Stimulated activated CD4-positive, alpha-beta T cell treated with anti-CD3 and anti-CD28 coated beads, Interleukin-1b, Interleukin-23, amount 100 ng/mL, for 24 hours (primary cell): ENCODE measurements at regions not wholly inside any gene's neighbourhood (a gene's known extent, or its start where the extent isn't known, plus 50 kb on each side); places are given as distances from the start of the nearest gene placed in this dataset.

ENCODE experiments used
- DNase-seq, 4 experiments: peaks; one replicate each; pipeline ENCODE4 v3.0.0-alpha.2; 2020; ENCODE audit warnings: low read depth in 4 of 4, low spot score in 1 of 4

DNA sequence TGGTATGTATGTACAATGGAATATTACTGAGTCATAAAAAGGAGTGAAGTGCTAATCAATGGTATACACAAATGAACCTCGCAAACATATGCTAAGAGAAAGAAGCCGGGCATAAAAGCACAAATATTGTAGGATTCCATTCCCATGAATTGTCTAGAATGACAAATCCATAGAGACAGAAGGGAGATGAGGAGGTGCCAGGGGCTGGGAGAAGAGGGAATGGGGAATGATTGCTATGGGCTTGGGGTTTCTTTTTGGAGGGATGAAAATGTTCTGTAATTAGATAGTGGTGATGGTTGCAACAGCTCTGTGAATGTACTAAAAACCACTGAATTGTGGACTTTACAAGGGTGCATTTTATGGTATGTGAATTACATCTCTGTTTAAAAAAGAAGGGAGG is 73.5 kb downstream of the GLI2 start:
- no peak for DNase-seq

DNA sequence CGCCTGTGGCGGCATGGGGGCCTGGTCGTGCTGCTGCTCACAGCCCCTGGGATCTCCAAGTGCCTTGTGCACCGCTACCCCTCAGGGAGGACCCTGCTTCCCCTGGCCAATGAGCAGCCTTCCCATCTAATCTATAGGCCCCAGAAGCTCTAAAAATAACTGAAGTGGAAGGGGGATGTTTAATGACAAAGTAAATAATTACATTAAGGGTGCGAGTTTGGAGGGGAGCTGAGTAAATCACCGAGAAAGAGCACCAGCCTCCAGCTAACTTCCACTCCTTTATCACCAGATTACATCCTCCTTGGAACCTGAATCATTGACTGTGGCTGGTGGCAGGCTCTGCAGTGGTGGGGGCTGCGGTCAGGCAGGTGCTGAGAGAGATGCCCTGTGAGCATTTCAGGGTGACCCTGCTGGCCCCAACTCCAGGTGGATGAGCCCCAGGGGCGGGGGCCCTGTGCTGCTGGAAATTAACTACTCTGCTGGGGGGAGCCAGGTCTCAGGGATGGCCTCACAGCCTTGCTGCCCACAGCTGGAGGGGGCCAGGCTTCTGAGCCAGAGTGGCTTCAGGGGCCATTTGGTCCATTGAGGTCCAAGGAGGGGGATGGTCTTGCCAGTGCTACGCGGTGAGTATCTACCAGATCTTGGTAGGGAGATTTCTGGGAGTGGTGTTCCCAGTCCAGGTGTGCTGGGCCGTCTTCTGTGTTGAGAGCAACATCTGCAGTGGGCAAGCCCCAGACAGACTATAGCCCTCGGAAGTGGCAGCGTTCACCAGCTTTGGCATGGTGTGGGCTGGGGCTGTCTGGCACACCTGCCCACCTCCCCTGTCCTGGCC is 74.2 kb downstream of the GLI2 start:
- DNase-seq = no peak

DNA sequence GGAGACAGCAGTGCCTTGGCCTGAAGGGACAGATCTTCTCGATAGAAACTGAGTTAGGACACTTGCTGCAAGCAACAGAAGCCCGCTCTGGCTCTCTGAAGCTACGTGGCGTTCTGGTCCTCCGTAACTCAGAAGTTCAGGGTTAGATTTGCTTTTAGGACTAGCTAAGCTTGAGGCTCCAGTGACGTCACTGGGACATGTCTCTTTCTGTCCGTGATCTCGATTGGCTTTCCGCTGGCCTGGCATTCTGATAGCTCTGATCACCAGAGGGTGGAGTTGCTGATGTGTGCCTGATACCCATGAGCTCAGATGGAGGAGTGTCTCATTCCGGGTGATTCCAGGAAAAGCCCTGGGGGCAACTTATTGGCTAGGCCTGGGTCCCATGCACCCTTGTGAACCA is 75.0 kb downstream of the GLI2 start:
- DNase-seq = no peak

DNA sequence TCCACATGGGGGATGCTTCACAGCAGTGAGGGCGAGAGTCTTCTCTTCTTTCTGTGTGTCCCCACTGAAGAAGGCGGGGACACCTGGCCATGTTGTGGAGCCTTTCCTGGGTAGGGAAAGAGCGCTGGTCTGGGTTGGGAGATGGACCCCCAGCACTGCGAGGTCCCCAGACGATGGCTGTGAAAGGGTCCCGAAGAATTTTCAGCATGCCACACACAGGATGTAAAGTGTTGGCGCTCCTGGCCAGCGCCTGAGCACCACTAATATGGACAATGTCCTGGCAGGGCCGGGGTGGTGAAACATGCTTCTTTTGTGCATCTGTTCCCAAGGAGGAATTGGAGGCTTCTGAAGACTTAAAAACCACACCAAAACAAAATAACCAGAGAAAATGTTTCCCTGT is 77.2 kb downstream of the GLI2 start:
- no peak for DNase-seq

DNA sequence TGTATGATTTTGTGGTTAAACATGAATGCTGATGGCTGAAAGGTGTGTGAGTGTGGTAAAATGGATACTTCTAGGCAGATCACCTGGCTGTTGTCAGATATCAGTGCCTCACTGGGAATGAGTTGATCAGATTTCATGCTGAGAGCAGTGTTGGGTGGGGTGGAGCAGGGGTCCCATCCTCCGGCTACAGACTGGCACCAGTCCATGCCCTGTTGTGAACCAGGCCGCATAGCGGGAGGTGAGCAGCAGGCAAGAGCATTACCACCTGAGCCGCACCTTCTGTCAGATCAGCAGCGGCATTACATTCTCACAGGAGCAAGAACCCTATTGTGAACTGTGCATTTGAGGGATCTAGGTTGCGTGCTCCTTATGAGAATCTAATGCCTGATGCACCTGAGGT is 78.7 kb downstream of the GLI2 start:
- DNase-seq = no peak

DNA sequence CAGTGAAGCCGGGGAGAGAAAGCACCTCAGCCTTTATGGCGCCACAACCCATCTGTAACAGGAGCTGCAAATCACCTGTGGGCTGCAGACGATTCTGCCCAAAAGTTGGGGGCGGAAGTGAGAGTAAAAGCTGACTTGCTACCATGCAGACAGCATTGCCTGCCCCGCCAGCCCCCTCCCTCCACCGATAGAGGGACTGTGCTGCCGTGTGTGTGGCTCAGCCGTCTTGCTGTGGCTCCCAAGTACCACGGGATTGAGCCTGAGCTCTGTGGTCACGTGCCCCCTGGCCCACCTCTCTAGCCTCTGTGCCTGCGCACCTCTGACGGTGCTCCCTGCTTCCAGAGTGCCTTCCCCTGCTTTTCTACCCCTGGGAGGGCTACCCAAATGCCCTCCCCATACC is 79.6 kb downstream of the GLI2 start:
- DNase-seq = no peak

DNA sequence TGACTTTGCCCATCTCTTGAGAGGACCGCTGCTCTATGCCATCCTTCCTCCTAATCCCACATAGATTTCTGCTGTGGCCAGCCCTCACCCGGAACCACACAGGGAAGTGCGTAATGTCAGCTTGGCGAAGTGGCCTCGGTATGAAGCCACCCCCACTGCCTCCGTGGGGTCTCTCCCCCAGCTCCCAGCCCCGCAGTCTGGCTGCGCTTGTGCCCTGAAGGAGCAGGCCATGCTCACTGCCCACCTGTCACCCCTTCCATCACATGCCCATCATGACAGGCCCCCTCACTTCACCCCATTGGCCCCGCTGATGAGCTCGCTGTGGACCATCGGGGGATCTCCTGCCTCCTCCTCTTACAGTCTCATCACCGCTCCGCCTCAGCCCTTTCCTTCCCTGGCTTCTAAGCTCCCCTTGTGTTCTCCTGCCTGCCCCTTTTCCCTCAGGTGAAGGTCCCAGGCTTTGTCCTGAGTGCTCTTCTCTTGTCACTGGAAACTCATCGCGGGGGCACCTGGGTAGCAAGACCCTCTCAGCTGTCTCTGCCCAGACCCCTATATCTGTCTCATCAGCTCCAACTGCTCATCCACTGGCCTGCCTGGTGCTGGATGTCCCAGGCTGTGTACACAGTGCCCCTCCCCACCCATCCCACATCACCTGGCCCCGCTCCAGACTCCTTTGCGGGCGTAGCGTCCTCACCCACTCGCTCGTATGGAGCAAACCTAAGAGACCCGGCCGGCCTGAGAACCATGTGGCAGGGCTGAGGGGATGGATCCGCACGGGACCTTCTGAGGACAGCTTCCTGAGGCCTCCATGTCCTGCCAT is 81.7 kb downstream of the GLI2 start:
- DNase-seq = no peak

DNA sequence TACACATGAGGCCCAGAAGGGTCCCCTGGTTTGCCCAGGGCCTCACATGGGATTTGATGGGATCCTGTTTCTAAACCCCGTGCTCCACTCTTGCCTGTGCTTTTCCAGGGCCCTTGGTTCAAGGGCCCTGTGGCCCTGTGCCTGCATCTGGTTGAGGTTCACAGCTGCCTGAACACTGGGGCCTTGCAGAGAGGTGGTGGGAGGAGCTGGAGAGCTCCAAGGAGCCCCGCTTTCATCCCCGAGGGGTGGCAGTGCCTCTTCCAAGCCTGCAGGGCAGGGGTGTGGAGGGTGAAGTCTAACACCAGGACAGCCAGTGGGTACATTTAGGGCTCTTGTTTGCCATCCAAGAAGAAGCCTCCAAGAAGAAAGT is 82.3 kb downstream of the GLI2 start:
- no peak for DNase-seq

DNA sequence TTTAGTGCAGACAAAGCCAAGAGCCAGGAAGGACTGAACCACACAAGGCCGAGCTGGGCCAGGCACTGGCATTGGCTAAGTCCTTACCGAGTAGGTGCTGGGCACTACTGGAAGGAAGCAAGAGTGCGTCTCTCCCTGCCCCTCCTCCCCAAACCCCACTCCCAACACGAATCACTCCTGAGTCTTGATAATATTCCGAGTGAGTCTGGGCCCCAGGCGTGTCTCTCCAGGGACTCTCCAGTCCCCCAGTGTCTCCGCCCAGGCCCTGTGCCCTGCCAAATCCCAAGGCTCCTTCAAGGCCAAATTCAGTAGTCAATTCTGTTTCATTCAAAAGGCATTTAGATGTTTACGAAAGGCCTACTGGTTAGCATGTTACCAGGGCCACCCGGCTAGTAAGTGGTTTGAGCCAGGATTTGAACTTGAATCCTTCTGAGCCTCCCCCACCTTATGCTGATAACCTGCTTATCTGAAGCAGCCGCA is 82.8 kb downstream of the GLI2 start:
- no peak for DNase-seq

DNA sequence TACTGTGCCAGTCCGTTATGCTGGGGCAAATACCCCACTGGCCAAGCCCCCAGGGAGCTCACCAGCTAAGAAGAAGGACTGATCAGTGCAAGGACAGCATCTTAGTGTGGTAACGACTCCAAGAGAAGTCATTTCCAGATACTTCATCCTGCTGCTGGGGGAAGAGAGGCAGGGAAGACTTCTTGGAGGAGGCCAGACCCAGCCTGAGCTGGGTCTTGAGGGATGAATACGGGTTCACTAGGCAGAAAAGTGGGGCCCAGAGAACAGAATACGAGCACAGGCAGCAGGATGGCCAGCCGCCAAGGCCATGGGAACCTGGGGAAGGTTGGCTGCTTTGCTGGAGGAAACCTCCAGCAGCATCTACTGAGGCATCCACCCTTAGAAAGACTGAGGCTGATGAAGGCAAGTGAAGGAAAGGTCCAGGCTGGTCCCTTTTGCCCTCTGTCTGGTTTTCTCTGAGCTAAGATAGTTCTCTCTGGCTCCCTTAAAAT is 84.1 kb downstream of the GLI2 start:
- no peak for DNase-seq

DNA sequence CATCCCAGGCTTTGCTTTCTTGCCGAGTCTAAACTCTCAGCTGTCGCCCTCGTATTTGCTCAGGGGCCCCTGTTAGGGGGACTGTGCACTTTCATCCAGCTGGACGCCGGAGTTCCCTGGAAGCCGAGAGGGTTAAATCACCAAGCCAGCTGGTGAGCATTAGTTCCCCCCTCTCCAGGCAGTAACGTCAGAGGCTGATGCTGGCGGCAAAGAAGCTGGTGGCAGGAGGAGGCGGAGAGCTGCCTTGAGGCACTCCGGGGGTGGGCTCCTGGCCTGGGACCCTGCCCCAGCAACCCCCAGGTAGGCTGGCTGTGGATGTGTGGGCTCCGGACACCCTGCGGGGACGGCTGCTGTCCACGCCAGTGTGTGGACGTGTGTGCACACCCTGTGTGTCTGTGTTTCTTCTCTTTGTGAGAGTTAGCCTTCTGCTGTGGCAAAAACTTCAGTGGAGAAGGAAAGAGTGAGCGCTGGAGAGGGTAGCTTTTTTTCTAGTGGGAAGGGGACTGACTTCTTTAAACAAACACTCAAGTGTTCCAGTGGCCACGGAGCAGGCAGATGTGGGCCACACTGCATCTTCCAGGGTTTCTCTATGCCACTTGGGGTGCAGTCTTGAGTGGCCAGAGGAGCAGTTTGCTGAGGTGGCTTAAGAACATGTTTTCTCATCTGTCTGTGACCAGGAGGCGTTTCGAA is 84.7 kb downstream of the GLI2 start:
- no peak for DNase-seq

DNA sequence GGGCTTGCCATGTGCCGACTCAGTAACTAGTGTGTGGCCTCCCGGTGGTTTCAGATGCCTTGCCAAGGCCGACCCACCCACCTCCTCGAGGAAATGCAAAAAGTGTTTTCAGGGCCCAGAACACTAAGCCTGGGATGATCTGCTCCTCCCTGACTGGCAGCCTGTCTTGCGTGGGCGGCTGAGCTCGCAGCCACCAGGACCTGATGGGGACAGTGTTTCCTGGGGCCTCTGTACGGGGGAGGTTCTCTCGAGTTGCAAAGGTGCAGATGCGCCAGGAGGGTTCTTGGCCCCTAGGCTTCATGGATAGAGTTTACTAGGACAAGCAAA is 85.2 kb downstream of the GLI2 start:
- no peak for DNase-seq

DNA sequence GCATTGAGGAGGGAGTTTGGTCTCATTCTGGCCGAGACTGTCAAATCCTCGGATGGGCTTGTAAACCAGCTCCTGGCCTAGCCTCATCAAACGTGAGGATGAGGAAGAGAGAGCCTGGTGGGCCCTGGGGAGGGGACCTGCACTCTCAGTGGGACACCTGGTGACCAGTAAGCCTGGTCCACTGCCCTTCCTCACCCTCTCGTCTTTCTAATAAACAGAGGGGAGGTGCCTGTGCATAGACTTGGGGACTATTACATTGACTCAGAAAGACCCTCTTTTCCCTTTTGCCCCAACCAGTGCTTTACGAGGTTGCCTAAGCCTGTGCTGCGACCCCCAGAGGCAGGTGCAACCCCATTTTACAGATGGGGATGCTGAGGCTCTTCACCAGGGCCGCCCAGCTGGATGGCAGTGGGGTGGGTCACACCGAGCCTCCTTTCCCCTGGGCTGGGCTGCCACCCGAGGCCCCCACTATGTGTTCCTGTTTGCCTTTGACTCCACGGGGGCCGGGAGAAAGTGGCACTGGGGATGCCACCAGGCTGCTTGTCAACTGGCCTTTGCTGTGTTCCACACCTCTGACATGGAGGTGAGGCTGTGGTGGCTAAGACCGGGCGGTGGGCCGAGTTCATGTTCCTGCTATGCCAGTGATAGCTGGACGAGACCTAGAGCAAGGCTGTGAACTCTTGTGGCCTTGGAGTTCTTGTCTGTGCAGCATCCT is 85.9 kb downstream of the GLI2 start:
- DNase-seq = no peak

DNA sequence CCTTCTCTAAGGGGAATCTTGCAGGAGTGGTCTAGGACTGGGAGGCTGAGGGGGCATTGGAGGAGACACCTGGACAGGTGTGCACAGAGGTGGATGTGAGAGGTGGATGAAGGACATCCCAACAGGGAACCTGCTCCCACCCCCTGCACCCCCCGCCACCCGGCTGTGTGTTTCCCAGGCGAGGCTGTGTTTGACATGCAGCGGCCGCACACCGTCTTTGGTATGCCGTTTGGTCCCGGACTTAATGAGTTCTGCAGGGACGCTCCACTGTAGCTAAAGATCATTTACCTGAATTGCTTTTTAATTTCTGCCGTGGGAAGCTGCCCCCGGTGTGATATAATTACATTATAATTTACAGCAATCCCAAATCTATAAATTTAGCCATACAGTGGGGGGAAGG is 87.3 kb downstream of the GLI2 start:
- DNase-seq = no peak

DNA sequence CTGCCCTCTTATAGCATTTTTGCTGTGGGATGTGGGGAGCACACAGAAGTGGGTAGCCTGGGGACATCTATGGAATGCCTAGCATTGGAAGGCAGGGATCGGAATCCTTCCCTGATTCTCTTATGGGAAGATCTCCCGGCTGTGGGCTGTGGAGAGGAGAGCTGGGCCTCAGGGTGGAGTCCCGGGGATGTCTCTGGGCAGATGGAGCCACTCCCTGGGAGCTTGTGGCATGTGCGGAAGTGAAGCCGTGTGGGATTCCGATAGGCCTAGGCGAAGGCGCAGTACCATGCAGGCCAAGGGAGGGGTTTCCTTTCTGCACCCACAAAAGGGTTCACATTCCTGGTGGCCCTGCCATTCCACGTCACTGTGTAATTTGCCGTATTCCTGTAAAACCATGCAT is 87.9 kb downstream of the GLI2 start:
- no peak for DNase-seq

DNA sequence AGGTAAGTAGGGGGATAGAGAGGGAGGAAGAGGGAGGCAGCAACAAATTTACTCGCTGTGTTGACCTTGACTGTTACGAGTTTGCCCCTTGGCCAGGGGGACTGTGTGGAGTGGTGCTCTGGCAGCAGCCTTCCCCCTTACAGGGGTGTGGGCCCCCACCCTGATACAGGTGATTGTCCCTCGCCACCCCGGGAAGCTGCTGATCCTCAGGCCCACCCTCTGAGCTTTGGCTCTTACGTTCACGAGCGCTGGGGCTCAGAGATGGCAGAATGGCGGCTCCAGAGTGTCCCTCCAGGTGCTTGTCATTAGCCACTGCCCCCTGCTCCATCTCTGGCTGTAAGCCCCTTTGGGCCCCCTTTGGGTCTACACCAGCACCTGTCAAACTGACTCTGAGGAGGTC is 88.6 kb downstream of the GLI2 start:
- DNase-seq = no peak

DNA sequence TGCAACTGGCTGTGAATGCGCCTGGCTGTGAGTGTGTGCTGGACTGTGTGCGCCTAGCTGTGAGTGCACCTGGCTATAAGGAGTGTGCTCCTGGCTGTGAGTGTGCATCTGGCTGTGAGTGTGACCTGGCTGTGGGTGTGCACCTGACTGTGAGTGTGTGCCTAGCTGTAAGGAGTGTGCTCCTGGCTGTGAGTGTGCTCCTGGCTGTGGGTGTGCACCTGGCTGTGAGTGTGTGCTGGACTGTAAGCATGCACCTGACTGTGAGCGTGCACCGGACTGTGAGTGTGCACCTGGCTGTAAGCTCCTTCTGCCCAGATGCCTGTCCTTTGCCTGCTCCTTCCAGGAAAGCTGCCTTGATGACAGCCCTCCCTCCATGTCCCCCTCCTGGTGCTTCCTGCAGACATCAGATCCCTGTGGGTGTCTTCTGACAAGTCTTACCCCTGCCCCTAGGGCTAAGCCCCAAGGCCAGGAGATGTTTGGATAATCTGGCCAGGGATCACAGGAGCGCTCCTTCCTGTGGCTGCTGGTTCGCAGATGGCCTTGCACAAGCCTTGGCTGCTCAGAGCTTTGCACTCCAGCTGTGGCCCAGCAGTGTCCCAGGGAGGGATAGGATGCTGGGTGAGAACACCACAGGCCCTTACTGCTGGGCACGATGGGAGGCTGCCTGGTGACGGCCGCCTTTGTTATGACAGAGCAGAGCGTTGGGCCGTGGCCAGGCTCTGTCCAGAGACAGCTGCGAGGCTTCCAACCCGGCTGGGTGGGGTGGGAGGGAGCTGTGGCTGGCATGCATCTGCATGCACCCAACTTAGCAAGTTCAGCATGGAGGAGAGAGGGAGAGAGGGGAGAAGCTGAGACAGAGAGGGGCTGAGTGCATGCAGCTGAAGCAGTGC is 89.9 kb downstream of the GLI2 start:
- no peak for DNase-seq

DNA sequence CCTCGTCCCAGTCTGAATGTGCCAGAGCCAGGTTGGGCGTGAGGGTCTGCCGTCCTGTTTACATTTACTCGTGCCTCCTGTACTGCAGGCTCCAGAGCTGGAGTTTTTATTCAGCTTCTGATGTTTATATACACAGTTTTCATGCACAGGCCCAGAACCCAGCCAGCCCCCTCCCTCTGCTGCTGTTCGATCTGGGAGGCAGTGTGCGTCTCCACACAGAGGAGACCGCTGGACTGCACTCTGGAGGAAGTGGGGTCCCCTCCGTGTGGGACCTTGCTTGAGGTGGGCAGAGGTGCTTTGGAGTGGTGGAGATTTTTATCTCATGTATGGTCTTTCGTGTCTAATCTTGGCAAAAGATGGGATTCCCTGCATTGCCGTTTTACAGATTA is 90.6 kb downstream of the GLI2 start:
- DNase-seq = no peak

DNA sequence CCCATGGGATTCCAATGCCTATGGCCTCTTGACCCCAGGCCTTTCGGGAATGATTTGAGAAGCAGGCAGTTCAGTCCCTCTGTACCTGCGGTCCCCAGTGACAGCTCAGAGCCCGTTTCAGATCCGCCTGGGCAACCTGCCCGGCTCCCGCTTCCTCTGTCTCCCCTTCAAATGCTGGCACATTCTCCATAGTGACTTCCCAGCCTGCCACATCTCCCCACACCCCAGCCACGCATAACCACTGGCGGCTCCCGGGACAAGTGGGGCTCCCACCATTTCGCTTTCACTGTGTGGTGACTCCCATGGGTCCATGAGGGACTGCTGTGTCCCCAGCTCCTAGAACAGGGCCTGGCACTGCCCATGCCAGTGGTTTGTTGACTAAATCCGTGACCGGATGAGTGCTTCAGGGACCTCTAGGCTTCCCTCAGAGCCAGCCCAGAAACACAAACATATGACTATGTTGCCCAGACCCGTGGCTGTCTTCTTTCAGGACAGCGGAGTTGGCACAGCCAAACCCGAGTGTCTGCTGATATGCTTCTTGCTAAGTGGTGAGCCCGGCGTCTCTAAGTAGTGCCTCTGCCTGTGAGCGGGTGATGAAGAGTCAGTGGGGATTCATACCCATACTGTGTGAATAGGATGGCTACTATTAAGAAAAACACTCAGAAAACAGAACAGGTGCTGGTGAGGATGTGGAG is 91.2 kb downstream of the GLI2 start:
- no peak for DNase-seq

DNA sequence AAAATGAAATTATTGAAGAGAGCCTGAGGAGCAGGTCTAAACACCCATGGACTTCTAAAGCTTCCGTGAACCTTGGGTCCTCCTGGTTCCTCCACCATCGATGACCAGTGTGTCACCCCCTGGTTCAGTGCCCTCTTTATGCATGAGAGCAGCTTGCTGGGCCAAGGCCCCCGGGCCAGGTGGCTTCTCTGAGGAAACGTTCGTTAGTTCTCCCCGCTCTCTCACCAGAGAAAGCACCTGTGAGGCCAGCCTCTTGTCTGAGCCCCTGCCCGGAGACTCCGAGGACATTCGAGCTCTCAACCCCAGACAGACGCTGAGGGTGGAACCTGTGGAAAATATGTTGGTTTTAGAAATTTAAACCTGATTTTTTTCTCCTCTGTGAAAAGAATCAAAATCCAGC is 92.4 kb downstream of the GLI2 start:
- no peak for DNase-seq
